HG03378 (cell line): ENCODE measurements at regions not wholly inside any gene's neighbourhood (a gene's known extent, or its start where the extent isn't known, plus 50 kb on each side); places are given as distances from the start of the nearest gene placed in this dataset.

Source experiments
- ATAC-seq: cut with Tn5 transposase; IDR thresholded peaks from one replicate; pipeline ENCODE4 v1.9.1; 2021; ENCODE audit warnings: mild to moderate bottlenecking, moderate library complexity; ENCODE audit not compliant: unreplicated experiment

GRCh38 chr1:117798550-117798949, 130.9 kb downstream of the GDAP2 start:
- ATAC-seq, result no peak

GRCh38 chr1:117802531-117803257, 126.7 kb downstream of the GDAP2 start:
- ATAC-seq, result no peak

- ATAC-seq, result no peak
Observed at GRCh38 chr1:117803318-117803717, 126.1 kb downstream of the GDAP2 start.

GRCh38 chr1:117809764-117810163, 119.7 kb downstream of the GDAP2 start:
- no peak for ATAC-seq

GRCh38 chr1:117810553-117810952, 118.9 kb downstream of the GDAP2 start:
- no peak for ATAC-seq

GRCh38 chr1:117812869-117813511, 116.4 kb downstream of the GDAP2 start:
- ATAC-seq, result no peak
